ENCODE measurements at regions not wholly inside any gene's neighbourhood (a gene's known extent, or its start where the extent isn't known, plus 50 kb on each side); places are given as distances from the start of the nearest gene placed in this dataset.

DNA sequence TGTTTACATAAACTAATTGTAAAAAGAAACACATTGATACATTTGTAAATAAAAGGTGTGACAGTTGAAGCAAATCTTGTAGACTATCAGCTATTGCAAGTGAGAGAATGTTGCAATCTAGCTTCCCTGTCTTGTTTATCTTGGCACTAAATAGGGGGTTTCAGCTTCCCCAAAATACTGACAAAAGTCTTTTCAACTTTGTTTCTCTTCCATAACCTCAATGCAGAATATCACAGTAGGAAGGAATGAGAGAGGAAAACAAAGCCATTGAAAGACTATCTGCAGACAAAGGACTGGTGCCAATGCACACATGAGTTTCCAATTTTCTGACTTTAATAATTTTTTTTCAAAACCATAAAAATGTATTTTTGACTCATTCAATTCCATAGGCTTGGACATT, 886.2 kb upstream of the MGAT4C start:
- Histone ChIP-seq H3K9me3 (ENCODE audit: control insufficient read depth, low read depth, low read length) (no peaks in the 10 kb centered on the region), H3K18ac (ENCODE audit: insufficient read length, low read depth, low read length) (no peak overlapping the region), H3K4ac (ENCODE audit: low read depth, low read length) (no peak overlapping the region), H2BK15ac (ENCODE audit: low read depth, low read length) (no peak overlapping the region), H3K79me1 (ENCODE audit: insufficient read depth, low read depth, low read length, poor library complexity, severe bottlenecking) (no peaks in the 10 kb centered on the region), H2BK120ac (ENCODE audit: low read depth, low read length, poor library complexity, severe bottlenecking) (no peak overlapping the region), H2AFZ (ENCODE audit: low read length) (no peak overlapping the region), H3K23me2 (ENCODE audit: insufficient read length, low read depth, low read length, poor library complexity, severe bottlenecking) (no peaks in the 10 kb centered on the region), H2AK5ac (ENCODE audit: insufficient read length, low read length) (no peak overlapping the region), H4K5ac (ENCODE audit: insufficient read length, low read depth, low read length) (no peak overlapping the region), H3K27ac (ENCODE audit: insufficient read length, low read depth, low read length) (no peak overlapping the region), H3K14ac (ENCODE audit: insufficient read depth, low read length) (no peak overlapping the region), H3K9ac (ENCODE audit: extremely low read depth, insufficient read length, low read length) (no peak overlapping the region), H4K8ac (replicated peaks; ENCODE audit: insufficient read length, low read depth, low read length) (no peak overlapping the region), H2BK5ac (ENCODE audit: insufficient read length, low read length) (no peak overlapping the region), H3K56ac (ENCODE audit: insufficient read length, low read depth, low read length) (no peak overlapping the region), H2BK20ac (ENCODE audit: low read depth, low read length, poor library complexity, severe bottlenecking) (no peak overlapping the region), H4K91ac (ENCODE audit: insufficient read length, low read depth, low read length) (no peak overlapping the region), H4K20me1 (ENCODE audit: control insufficient read depth, insufficient read depth, insufficient read length) (no peaks in the 10 kb centered on the region), H2BK12ac (ENCODE audit: insufficient read length, low read depth, low read length) (no peak overlapping the region), H3K79me2 (ENCODE audit: insufficient read depth, low read length) (no peaks in the 10 kb centered on the region), H3K27me3 (ENCODE audit: insufficient read depth, low read length) (no peaks in the 10 kb centered on the region), H3K23ac (ENCODE audit: insufficient read length, low read depth, low read length) (no peak overlapping the region), H3T11ph (ENCODE audit: low read length) (no peak overlapping the region), H3K4me1 (ENCODE audit: insufficient read depth, low read length) (no peaks in the 10 kb centered on the region), H3K4me2 (ENCODE audit: insufficient read depth, insufficient read length, low read length) (no peak overlapping the region)
- Mint-ChIP-seq H3K36me3 (ENCODE audit: insufficient read depth in 1 of 3, low read depth in 3 of 3) (no peaks in the 10 kb centered on the region; a peak in 1 of 7 replicates), H3K27me3 (ENCODE audit: low read depth) (no peaks in the 10 kb centered on the region), H3K4me3 (no peak overlapping the region), H3K27ac (no peak overlapping the region), H3K9me3 (no peaks in the 10 kb centered on the region; a peak in 1 of 5 replicates), H3K4me1 (0 out of 4 replicates have a peak, but pooled peaks cover 0 to 2% of the 10 kb centered on the region in 2 experiments)
- TF ChIP-seq, protein P1, sequence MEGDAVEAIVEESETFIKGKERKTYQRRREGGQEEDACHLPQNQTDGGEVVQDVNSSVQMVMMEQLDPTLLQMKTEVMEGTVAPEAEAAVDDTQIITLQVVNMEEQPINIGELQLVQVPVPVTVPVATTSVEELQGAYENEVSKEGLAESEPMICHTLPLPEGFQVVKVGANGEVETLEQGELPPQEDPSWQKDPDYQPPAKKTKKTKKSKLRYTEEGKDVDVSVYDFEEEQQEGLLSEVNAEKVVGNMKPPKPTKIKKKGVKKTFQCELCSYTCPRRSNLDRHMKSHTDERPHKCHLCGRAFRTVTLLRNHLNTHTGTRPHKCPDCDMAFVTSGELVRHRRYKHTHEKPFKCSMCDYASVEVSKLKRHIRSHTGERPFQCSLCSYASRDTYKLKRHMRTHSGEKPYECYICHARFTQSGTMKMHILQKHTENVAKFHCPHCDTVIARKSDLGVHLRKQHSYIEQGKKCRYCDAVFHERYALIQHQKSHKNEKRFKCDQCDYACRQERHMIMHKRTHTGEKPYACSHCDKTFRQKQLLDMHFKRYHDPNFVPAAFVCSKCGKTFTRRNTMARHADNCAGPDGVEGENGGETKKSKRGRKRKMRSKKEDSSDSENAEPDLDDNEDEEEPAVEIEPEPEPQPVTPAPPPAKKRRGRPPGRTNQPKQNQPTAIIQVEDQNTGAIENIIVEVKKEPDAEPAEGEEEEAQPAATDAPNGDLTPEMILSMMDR (conservative IDR thresholded peaks at IDR 0.05) = no peak
- DNase-seq = no peak
